B cell (primary cell): ENCODE measurements at regions not wholly inside any gene's neighbourhood (a gene's known extent, or its start where the extent isn't known, plus 50 kb on each side); places are given as distances from the start of the nearest gene placed in this dataset.

ENCODE experiments used
- ATAC-seq: fragments of 200-7000 bp; cut with Tn5 transposase; one replicate; pipeline ENCODE4 v1.10.0; 2021; ENCODE audit warnings: low read depth, mild to moderate bottlenecking, moderate number of reproducible peaks, moderate library complexity
- CTCF ChIA-PET: fragments of 350-600 bp; sonication (Branson Sonifier 250); formaldehyde crosslinking; loops from one replicate; lab custom pipeline; 2021; ENCODE audit warnings: antibody characterized with exemption, inconsistent platforms; lab: Charles Lee
- POLR2A ChIA-PET: fragments of 350-600 bp; sonication (Branson Sonifier 250); formaldehyde crosslinking; loops from one replicate; lab custom pipeline; 2021; ENCODE audit warnings: antibody characterized with exemption; lab: Charles Lee
- DNase-seq: peaks from one replicate; pipeline ENCODE4 v3.0.0; 2013
- H2AFZ ChIP-seq: 2 replicates; pipeline ENCODE4 v1.6.1; 2012; ENCODE audit warnings: mild to moderate bottlenecking, low read depth, low read length; ENCODE audit not compliant: insufficient read depth, poor library complexity, severe bottlenecking
- H3K27ac ChIP-seq, 2 donors: 1 replicate in 1 of 2; 2 replicates in 1 of 2; pipeline ENCODE4 v1.5.1; 2012 to 2013; ENCODE audit warnings: low read length in 2 of 2, mild to moderate bottlenecking in 2 of 2, moderate library complexity in 1 of 2
- H3K27me3 ChIP-seq, 4 experiments: fragments of 200-600 bp in 1 of 4; sonication (generic) in 1 of 4; replicated peaks in 1 of 4; 1 replicate in 2 of 4; 2 replicates in 2 of 4; pipeline versions ENCODE4 v1.6.1 to v1.7.0; 2013 to 2016; ENCODE audit warnings: low read length in 3 of 4, mild to moderate bottlenecking in 2 of 4, mixed read lengths in 1 of 4, moderate library complexity in 1 of 4; ENCODE audit not compliant: insufficient read depth in 4 of 4, control insufficient read depth in 3 of 4; ENCODE audit errors: control extremely low read depth in 1 of 4
- H3K36me3 ChIP-seq, 2 experiments: replicated peaks in 1 of 2; 1 replicate in 1 of 2; 2 replicates in 1 of 2; pipeline versions ENCODE4 v1.6.1 to v1.7.1; 2013; ENCODE audit warnings: low read length in 1 of 2; ENCODE audit not compliant: insufficient read depth in 2 of 2, control insufficient read depth in 1 of 2; ENCODE audit errors: control extremely low read depth in 1 of 2, extremely low read depth in 1 of 2
- H3K4me1 ChIP-seq, 2 donors: fragments of 200-600 bp in 1 of 2; sonication (generic) in 1 of 2; 1 replicate in 1 of 2; 2 replicates in 1 of 2; pipeline versions ENCODE4 v1.5.1 to v1.6.1; 2013 to 2017; ENCODE audit warnings: low read length in 2 of 2; ENCODE audit not compliant: control insufficient read depth in 2 of 2, insufficient read depth in 2 of 2
- H3K4me2 ChIP-seq: replicated peaks from 2 replicates; pipeline ENCODE3; 2012; ENCODE audit warnings: mild to moderate bottlenecking, low read depth, low read length; ENCODE audit not compliant: poor library complexity, severe bottlenecking
- H3K4me3 ChIP-seq, 5 experiments: fragments of 200-600 bp in 1 of 5; sonication (generic) in 1 of 5; 1 replicate in 3 of 5; 2 replicates in 2 of 5; pipeline versions ENCODE4 v1.5.1 to v1.7.0; 2011 to 2016; ENCODE audit warnings: low read length in 4 of 5, mild to moderate bottlenecking in 4 of 5, low read depth in 2 of 5, control low read depth in 1 of 5, moderate library complexity in 1 of 5; ENCODE audit not compliant: insufficient read depth in 1 of 5; ENCODE audit errors: control extremely low read depth in 1 of 5, extremely low read depth in 1 of 5
- H3K79me2 ChIP-seq: fragments of 200-600 bp; sonication (generic); one replicate; pipeline ENCODE4 v1.6.0; 2016; ENCODE audit warnings: low read length; ENCODE audit not compliant: control insufficient read depth, insufficient read depth
- H3K9ac ChIP-seq: fragments of 200-600 bp; sonication (generic); 2 replicates; pipeline ENCODE4 v1.6.1; 2017; ENCODE audit warnings: mild to moderate bottlenecking, low read length, moderate library complexity
- H3K9me3 ChIP-seq, 3 donors: one replicate each; pipeline versions ENCODE4 v1.6.1 to v1.7.1; 2013; ENCODE audit warnings: low read length in 2 of 3; ENCODE audit not compliant: control insufficient read depth in 2 of 3, insufficient read depth in 1 of 3; ENCODE audit errors: control extremely low read depth in 1 of 3
- H4K20me1 ChIP-seq: 2 replicates; pipeline ENCODE4 v1.6.0; 2012; ENCODE audit warnings: mild to moderate bottlenecking, low read length; ENCODE audit not compliant: insufficient read depth, control insufficient read depth, poor library complexity, severe bottlenecking
- H3K27ac Mint-ChIP-seq: one replicate; pipeline ENCODE4 v1.8.0; 2021; ENCODE audit warnings: mixed read lengths
- H3K27me3 Mint-ChIP-seq: one replicate; pipeline ENCODE4 v1.8.0; 2021; ENCODE audit warnings: mixed read lengths
- H3K4me1 Mint-ChIP-seq: one replicate; pipeline ENCODE4 v1.8.0; 2021; ENCODE audit warnings: mixed read lengths
- H3K4me3 Mint-ChIP-seq: one replicate; pipeline ENCODE4 v1.8.0; 2021; ENCODE audit warnings: mixed read lengths
- H3K9me3 Mint-ChIP-seq: one replicate; pipeline ENCODE4 v1.8.0; 2022; ENCODE audit warnings: mixed read lengths; ENCODE audit not compliant: insufficient read depth
- EZH2 ChIP-seq: IDR thresholded peaks from 2 replicates; pipeline ENCODE4 v1.6.1; 2012; ENCODE audit warnings: borderline replicate concordance, low read depth, mild to moderate bottlenecking, moderate library complexity, low read length; ENCODE audit not compliant: insufficient read depth, poor library complexity, severe bottlenecking
- WGBS: methylation state at CpG from one replicate; pipeline ENCODE4 v1.1.5; 2013; ENCODE audit warnings: missing lambda C conversion rate; ENCODE audit not compliant: insufficient coverage; 5-methylcytosine and 5-hydroxymethylcytosine counted together
- intact Hi-C: fragments of 100-400 bp; cut with micrococcal nuclease; formaldehyde crosslinking; loops from one replicate; pipeline ENCODE4 v1.10.0; 2022
- TF ChIP-seq, protein P1 (sequence below): fragments of 200-600 bp; IDR thresholded peaks from one replicate; pipeline ENCODE4 v1.8.0; 2022; ENCODE audit warnings: antibody characterized with exemption, mild to moderate bottlenecking

DNA sequence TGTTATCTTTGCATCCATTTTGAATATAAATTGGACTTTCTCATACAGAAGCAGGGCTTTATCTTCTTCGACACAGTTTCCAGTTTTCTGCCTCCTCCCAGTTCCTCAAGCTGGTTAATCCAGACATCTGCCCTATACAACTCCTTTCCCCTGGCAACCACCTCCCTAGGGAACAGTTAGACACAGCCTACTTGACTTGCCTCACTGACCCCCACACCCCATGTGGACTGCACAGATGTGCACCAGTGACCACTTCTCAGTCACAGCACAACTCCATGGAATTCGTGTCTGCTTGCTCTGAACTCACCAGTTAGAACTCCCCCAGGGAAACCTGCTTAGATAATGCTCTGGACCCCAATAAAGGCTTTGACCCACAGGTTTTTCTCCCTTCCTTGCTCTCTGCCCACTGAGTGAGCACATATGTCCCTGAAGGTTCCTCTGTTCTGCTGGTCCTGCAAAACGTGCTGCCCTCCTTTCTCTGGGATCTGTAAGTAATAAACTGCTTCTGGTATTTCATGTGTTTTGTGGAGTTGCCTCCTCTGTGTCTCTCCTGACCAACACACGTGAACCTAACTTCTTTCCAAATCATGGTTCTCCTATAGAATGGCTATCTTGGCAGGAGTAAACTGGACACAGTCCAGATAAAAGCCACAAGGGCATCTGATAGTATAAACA lies 351.2 kb downstream of the CD83 start:
- no peak overlapping the region for H3K4me3 ChIP-seq
- Mint-ChIP-seq H3K9me3 (peaks cover 11% of the 10 kb centered on the region), H3K4me3 (no peak overlapping the region), H3K27ac (no peak overlapping the region), H3K27me3 (no peaks in the 10 kb centered on the region), H3K4me1 (peaks cover 4% of the 10 kb centered on the region)
- no peak overlapping the region for H3K4me2 ChIP-seq
- no peak overlapping the region for H3K27ac ChIP-seq
- CTCF ChIA-PET: no interaction called here
- H3K4me1 ChIP-seq: peaks cover 0 to 3% of the 10 kb centered on the region in 2 donors
- H3K9me3 ChIP-seq: peaks cover 2 to 15% (median 8%) of the 10 kb centered on the region in 3 donors
- H4K20me1 ChIP-seq: no peaks in the 10 kb centered on the region
- no peak overlapping the region for H2AFZ ChIP-seq
- TF ChIP-seq, protein P1, sequence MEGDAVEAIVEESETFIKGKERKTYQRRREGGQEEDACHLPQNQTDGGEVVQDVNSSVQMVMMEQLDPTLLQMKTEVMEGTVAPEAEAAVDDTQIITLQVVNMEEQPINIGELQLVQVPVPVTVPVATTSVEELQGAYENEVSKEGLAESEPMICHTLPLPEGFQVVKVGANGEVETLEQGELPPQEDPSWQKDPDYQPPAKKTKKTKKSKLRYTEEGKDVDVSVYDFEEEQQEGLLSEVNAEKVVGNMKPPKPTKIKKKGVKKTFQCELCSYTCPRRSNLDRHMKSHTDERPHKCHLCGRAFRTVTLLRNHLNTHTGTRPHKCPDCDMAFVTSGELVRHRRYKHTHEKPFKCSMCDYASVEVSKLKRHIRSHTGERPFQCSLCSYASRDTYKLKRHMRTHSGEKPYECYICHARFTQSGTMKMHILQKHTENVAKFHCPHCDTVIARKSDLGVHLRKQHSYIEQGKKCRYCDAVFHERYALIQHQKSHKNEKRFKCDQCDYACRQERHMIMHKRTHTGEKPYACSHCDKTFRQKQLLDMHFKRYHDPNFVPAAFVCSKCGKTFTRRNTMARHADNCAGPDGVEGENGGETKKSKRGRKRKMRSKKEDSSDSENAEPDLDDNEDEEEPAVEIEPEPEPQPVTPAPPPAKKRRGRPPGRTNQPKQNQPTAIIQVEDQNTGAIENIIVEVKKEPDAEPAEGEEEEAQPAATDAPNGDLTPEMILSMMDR: no peak
- TF ChIP-seq EZH2: no peak
- POLR2A ChIA-PET: no interaction called here
- no peaks in the 10 kb centered on the region for H3K27me3 ChIP-seq
- WGBS: 61% methylated on average over 2 of the region's 4 CpGs
- no peaks in the 10 kb centered on the region for H3K79me2 ChIP-seq
- intact Hi-C loops: no loop called here
- no peak for DNase-seq
- no peak for ATAC-seq
- H3K36me3 ChIP-seq: peaks cover 0 to 5% of the 10 kb centered on the region in 2 experiments
- no peak overlapping the region for H3K9ac ChIP-seq

DNA sequence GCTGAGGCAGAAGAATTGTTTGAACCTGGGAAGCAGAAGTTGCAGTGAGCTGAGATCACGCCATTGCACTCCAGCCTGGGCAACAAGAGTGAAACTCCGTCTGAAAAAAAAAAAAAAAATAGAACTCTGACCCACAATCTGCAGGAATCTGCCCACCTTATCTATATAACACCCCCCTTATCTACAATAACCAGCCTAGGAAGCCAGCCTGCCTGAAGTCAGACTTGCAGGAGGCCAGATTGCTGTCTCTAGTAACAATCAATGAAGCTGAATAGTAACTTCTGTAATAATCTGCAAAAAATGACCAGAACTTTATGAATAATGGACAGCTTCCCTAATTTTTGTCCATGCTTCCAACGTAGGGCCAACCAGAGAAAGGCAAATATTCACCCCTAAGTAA lies 352.5 kb downstream of the CD83 start:
- H3K79me2 ChIP-seq: no peaks in the 10 kb centered on the region
- H3K36me3 ChIP-seq: peaks cover 0 to 5% of the 10 kb centered on the region in 2 experiments
- Mint-ChIP-seq H3K4me3 (no peak overlapping the region), H3K4me1 (peaks cover 9% of the 10 kb centered on the region), H3K27me3 (no peaks in the 10 kb centered on the region), H3K27ac (no peak overlapping the region), H3K9me3 (peaks cover 11% of the 10 kb centered on the region)
- CTCF ChIA-PET: no interaction called here
- peaks cover 0 to 3% of the 10 kb centered on the region in 2 donors for H3K4me1 ChIP-seq
- DNase-seq (no peak), ATAC-seq (no peak)
- TF ChIP-seq, protein P1: no peak
- no peak for TF ChIP-seq EZH2
- no peaks in the 10 kb centered on the region for H3K27me3 ChIP-seq
- peaks cover 2 to 11% (median 8%) of the 10 kb centered on the region in 3 donors for H3K9me3 ChIP-seq
- 64% methylated on average over 1 of the region's 3 CpGs for WGBS
- H3K4me2 ChIP-seq: no peak overlapping the region
- H3K9ac ChIP-seq: no peak overlapping the region
- POLR2A ChIA-PET: interaction anchor here (0.7 kb wide), 1 partner anchor 53 kb away, joined by 3 read pairs; no protein-coding TSS in a partner anchor
- H3K4me3 ChIP-seq: no peak overlapping the region
- no peak overlapping the region for H2AFZ ChIP-seq
- intact Hi-C loops: no loop called here
- no peak overlapping the region for H3K27ac ChIP-seq
- no peaks in the 10 kb centered on the region for H4K20me1 ChIP-seq
